Endodermal cell (in vitro differentiated cells): ENCODE measurements at regions not wholly inside any gene's neighbourhood (a gene's known extent, or its start where the extent isn't known, plus 50 kb on each side); places are given as distances from the start of the nearest gene placed in this dataset.

ENCODE experiments used
- DNase-seq: peaks from one replicate; pipeline ENCODE4 v3.0.0-alpha.2; 2017
- H3K27ac ChIP-seq: 2 replicates; pipeline ENCODE4 v1.5.1; 2013; ENCODE audit warnings: mild to moderate bottlenecking, low read depth, low read length, moderate library complexity
- H3K27me3 ChIP-seq: 2 replicates; pipeline ENCODE4 v1.6.1; 2013; ENCODE audit warnings: mild to moderate bottlenecking, low read length, moderate library complexity; ENCODE audit not compliant: insufficient read depth, control insufficient read depth, poor library complexity, severe bottlenecking
- H3K36me3 ChIP-seq: 2 replicates; pipeline ENCODE4 v1.7.0; 2013; ENCODE audit warnings: mild to moderate bottlenecking, low read length, moderate library complexity; ENCODE audit not compliant: control insufficient read depth, insufficient read depth
- H3K4me1 ChIP-seq: one replicate; pipeline ENCODE4 v1.7.0; 2013; ENCODE audit warnings: low read length; ENCODE audit not compliant: control insufficient read depth, insufficient read depth
- H3K4me3 ChIP-seq: 2 replicates; pipeline ENCODE4 v1.5.1; 2013; ENCODE audit warnings: mild to moderate bottlenecking, low read length, moderate library complexity
- H3K9ac ChIP-seq: 2 replicates; pipeline ENCODE4 v1.6.1; 2013; ENCODE audit warnings: mild to moderate bottlenecking, low read length, moderate library complexity; ENCODE audit not compliant: poor library complexity, severe bottlenecking; ENCODE audit errors: extremely low read depth
- H3K9me3 ChIP-seq: 2 replicates; pipeline ENCODE4 v1.6.1; 2013; ENCODE audit warnings: mild to moderate bottlenecking, low read length, moderate library complexity; ENCODE audit not compliant: control insufficient read depth
- H3K27ac Mint-ChIP-seq: 2 replicates; pipeline ENCODE4 v1.8.0; 2020; ENCODE audit warnings: mixed read lengths
- H3K27me3 Mint-ChIP-seq: 2 replicates; pipeline ENCODE4 v1.8.0; 2021; ENCODE audit warnings: mild to moderate bottlenecking, mixed read lengths; ENCODE audit not compliant: insufficient read depth
- H3K36me3 Mint-ChIP-seq: 2 replicates; pipeline ENCODE4 v1.8.0; 2020; ENCODE audit warnings: low read depth, mixed read lengths
- H3K4me1 Mint-ChIP-seq: 2 replicates; pipeline ENCODE4 v1.8.0; 2020; ENCODE audit warnings: mixed read lengths
- H3K4me3 Mint-ChIP-seq: 2 replicates; pipeline ENCODE4 v1.8.0; 2020; ENCODE audit warnings: mild to moderate bottlenecking, moderate library complexity, mixed read lengths
- H3K9me3 Mint-ChIP-seq: 2 replicates; pipeline ENCODE4 v1.8.0; 2020; ENCODE audit warnings: mild to moderate bottlenecking, mixed read lengths
- CTCF ChIP-seq: fragments of 200-600 bp; sonication (generic); conservative IDR thresholded peaks from 2 replicates; pipeline ENCODE4 v1.5.0; 2021; ENCODE audit warnings: antibody characterized with exemption, mild to moderate bottlenecking
- WGBS, 2 experiments: methylation state at CpG; one replicate each; pipeline versions ENCODE4 v1.1.5 to v1.1.7; 2013; ENCODE audit warnings: missing lambda C conversion rate in 2 of 2, mixed read lengths in 1 of 2; ENCODE audit not compliant: insufficient coverage in 1 of 2, insufficient read length in 1 of 2; 5-methylcytosine and 5-hydroxymethylcytosine counted together

- no peaks in the 10 kb centered on the region for H3K27me3 ChIP-seq
- no peaks in the 10 kb centered on the region for H3K27me3 Mint-ChIP-seq
- no peak overlapping the region for H3K27ac Mint-ChIP-seq
- H3K36me3 Mint-ChIP-seq, result no peaks in the 10 kb centered on the region
- DNase-seq, result no peak
- H3K4me1 Mint-ChIP-seq, result no peaks in the 10 kb centered on the region
- H3K27ac ChIP-seq, result no peak overlapping the region
- no peaks in the 10 kb centered on the region for H3K9me3 Mint-ChIP-seq
- no peaks in the 10 kb centered on the region for H3K36me3 ChIP-seq
- no peak overlapping the region for H3K4me3 Mint-ChIP-seq
- H3K4me3 ChIP-seq, result no peak overlapping the region
- H3K4me1 ChIP-seq, result no peaks in the 10 kb centered on the region
- TF ChIP-seq CTCF, result no peak
- WGBS, 2 experiments, result 95 to 97% methylated on average over 3 of the region's 3 CpGs
- no peak overlapping the region for H3K9ac ChIP-seq
- no peaks in the 10 kb centered on the region for H3K9me3 ChIP-seq
Measured at GRCh38 chr4:147365396-147365795, 115.5 kb upstream of the EDNRA start.

GRCh38 chr4:147366164-147366563, 114.7 kb upstream of the EDNRA start:
- no peaks in the 10 kb centered on the region for H3K4me1 ChIP-seq
- TF ChIP-seq CTCF, result no peak
- H3K9me3 Mint-ChIP-seq, result no peaks in the 10 kb centered on the region

GRCh38 chr4:147367891-147368290, 113.0 kb upstream of the EDNRA start:
- Mint-ChIP-seq H3K27ac (no peak overlapping the region), H3K9me3 (peaks cover 9% of the 10 kb centered on the region), H3K27me3 (no peaks in the 10 kb centered on the region), H3K4me1 (no peaks in the 10 kb centered on the region), H3K36me3 (no peaks in the 10 kb centered on the region), H3K4me3 (no peak overlapping the region)
- no peak for TF ChIP-seq CTCF
- Histone ChIP-seq H3K9me3 (peaks cover 5% of the 10 kb centered on the region), H3K36me3 (no peaks in the 10 kb centered on the region), H3K27ac (no peak overlapping the region), H3K4me1 (no peaks in the 10 kb centered on the region), H3K4me3 (no peak overlapping the region), H3K9ac (no peak overlapping the region), H3K27me3 (no peaks in the 10 kb centered on the region)
- no peak for DNase-seq

More at GRCh38 chr4:147366164-147366563, 114.7 kb upstream of the EDNRA start:
- Histone ChIP-seq H3K27me3 (no peaks in the 10 kb centered on the region), H3K9me3 (no peaks in the 10 kb centered on the region), H3K36me3 (no peaks in the 10 kb centered on the region), H3K4me3 (no peak overlapping the region), H3K27ac (no peak overlapping the region), H3K9ac (no peak overlapping the region)
- 94 to 100% methylated on average over 1 to 2 of the region's 3 CpGs for WGBS, 2 experiments
- Mint-ChIP-seq H3K27me3 (no peaks in the 10 kb centered on the region), H3K4me1 (no peaks in the 10 kb centered on the region), H3K4me3 (no peak overlapping the region), H3K27ac (no peak overlapping the region), H3K36me3 (no peaks in the 10 kb centered on the region)
- DNase-seq, result no peak
